ENCODE measurements at regions not wholly inside any gene's neighbourhood (a gene's known extent, or its start where the extent isn't known, plus 50 kb on each side); places are given as distances from the start of the nearest gene placed in this dataset.

GRCh38 chr6:112574190-112574589 is 227.1 kb downstream of the RFPL4B start:
- TF ChIP-seq POLR2A (IDR thresholded peaks at IDR 0.05; ENCODE audit: low read length): no peak
- no peak for TF ChIP-seq GATA1 (IDR thresholded peaks at IDR 0.05; ENCODE audit: low read depth, low read length)
